GM18870 (cell line): ENCODE measurements at regions not wholly inside any gene's neighbourhood (a gene's known extent, or its start where the extent isn't known, plus 50 kb on each side); places are given as distances from the start of the nearest gene placed in this dataset.

Source experiments
- ATAC-seq: cut with Tn5 transposase; IDR thresholded peaks from one replicate; pipeline ENCODE4 v1.9.1; 2021; ENCODE audit warnings: moderate library complexity; ENCODE audit not compliant: unreplicated experiment

- no peak for ATAC-seq
Measured at GRCh38 chr14:49396801-49397200, 189.4 kb downstream of the RPS29 start.

- ATAC-seq: no peak
Measured at GRCh38 chr14:49381778-49382177, 204.4 kb downstream of the RPS29 start.

- ATAC-seq: no peak
Measured at GRCh38 chr14:49367696-49368095, 218.5 kb downstream of the RPS29 start.

GRCh38 chr14:49366416-49366815, 219.8 kb downstream of the RPS29 start:
- no peak for ATAC-seq

GRCh38 chr14:49364752-49365117, 221.4 kb downstream of the RPS29 start:
- ATAC-seq: no peak

- ATAC-seq: no peak
Measured at GRCh38 chr14:49363821-49364751, 222.1 kb downstream of the RPS29 start.

- no peak for ATAC-seq
Measured at GRCh38 chr14:49362916-49363315, 223.3 kb downstream of the RPS29 start.

GRCh38 chr14:49339130-49339529, 247.1 kb downstream of the RPS29 start:
- no peak for ATAC-seq

GRCh38 chr14:49319810-49320209, 266.4 kb downstream of the RPS29 start:
- no peak for ATAC-seq

GRCh38 chr14:49315570-49315969, 270.6 kb downstream of the RPS29 start:
- ATAC-seq: no peak

- no peak for ATAC-seq
Measured at GRCh38 chr14:49314737-49315136, 271.4 kb downstream of the RPS29 start.

- ATAC-seq: no peak
Measured at GRCh38 chr14:49313108-49313507, 273.1 kb downstream of the RPS29 start.

GRCh38 chr14:49310298-49310697, 275.9 kb downstream of the RPS29 start:
- ATAC-seq: no peak

- peak; percentile 87 for ATAC-seq
Measured at GRCh38 chr14:49306152-49306751, 279.9 kb downstream of the RPS29 start.

GRCh38 chr14:49303946-49304516, 282.1 kb downstream of the RPS29 start:
- no peak for ATAC-seq

GRCh38 chr14:49297102-49297501, 289.1 kb downstream of the RPS29 start:
- no peak for ATAC-seq

GRCh38 chr14:49294621-49295148, 291.5 kb downstream of the RPS29 start:
- no peak for ATAC-seq

- no peak for ATAC-seq
Measured at GRCh38 chr14:49287004-49287403, 299.2 kb downstream of the RPS29 start.

- ATAC-seq: no peak
Measured at GRCh38 chr14:49286257-49286983, 299.8 kb downstream of the RPS29 start.

GRCh38 chr14:49280566-49280965, 305.6 kb downstream of the RPS29 start:
- no peak for ATAC-seq

GRCh38 chr14:49250517-49250916, 335.7 kb downstream of the RPS29 start:
- ATAC-seq: no peak
